Calu3 (cell line): ENCODE measurements at regions not wholly inside any gene's neighbourhood (a gene's known extent, or its start where the extent isn't known, plus 50 kb on each side); places are given as distances from the start of the nearest gene placed in this dataset.
"Not testable (repeated sequence)": the region's sequence is repeated elsewhere in the genome, so short reads cannot be mapped to it uniquely, and the experiment has no call there.

Source experiments
- BruUV-seq: library from RNA; stranded (reverse); fragments of 400-500 nt; replicated peaks from 2 replicates; lab custom pipeline; 2021; lab: Mats Ljungman, UMichigan
- CTCF ChIA-PET: fragments of 300-600 bp; sonication (Branson Sonifier 250); formaldehyde crosslinking; loops from one replicate; lab custom pipeline; 2022; ENCODE audit warnings: antibody characterized with exemption; lab: Charles Lee
- DNase-seq: peaks from one replicate; pipeline ENCODE4 v3.0.0; 2022
- H3K27ac Mint-ChIP-seq: one replicate; pipeline ENCODE4 v1.8.0; 2022; ENCODE audit warnings: mixed read lengths; ENCODE audit not compliant: unreplicated experiment
- H3K27me3 Mint-ChIP-seq: one replicate; pipeline ENCODE4 v1.8.0; 2022; ENCODE audit warnings: mixed read lengths; ENCODE audit not compliant: unreplicated experiment
- H3K36me3 Mint-ChIP-seq: one replicate; pipeline ENCODE4 v1.8.0; 2022; ENCODE audit warnings: mild to moderate bottlenecking, moderate library complexity, mixed read lengths; ENCODE audit not compliant: insufficient read depth, unreplicated experiment
- H3K4me1 Mint-ChIP-seq: one replicate; pipeline ENCODE4 v1.8.0; 2022; ENCODE audit warnings: mild to moderate bottlenecking, low read depth, mixed read lengths; ENCODE audit not compliant: unreplicated experiment
- H3K4me3 Mint-ChIP-seq: one replicate; pipeline ENCODE4 v1.8.0; 2022; ENCODE audit warnings: mild to moderate bottlenecking, low read depth, moderate library complexity, mixed read lengths; ENCODE audit not compliant: unreplicated experiment
- H3K9me3 Mint-ChIP-seq: one replicate; pipeline ENCODE4 v1.8.0; 2022; ENCODE audit warnings: low read depth, mixed read lengths; ENCODE audit not compliant: unreplicated experiment
- intact Hi-C: fragments of 100-400 bp; cut with micrococcal nuclease; formaldehyde crosslinking; loops from one replicate; pipeline ENCODE4 v1.10.0; 2022; ENCODE audit not compliant: unreplicated experiment
- TF ChIP-seq, protein P1 (sequence below): fragments of 200-600 bp; IDR thresholded peaks from one replicate; pipeline ENCODE4 v1.8.0; 2022; ENCODE audit warnings: antibody characterized with exemption; ENCODE audit not compliant: unreplicated experiment

DNA sequence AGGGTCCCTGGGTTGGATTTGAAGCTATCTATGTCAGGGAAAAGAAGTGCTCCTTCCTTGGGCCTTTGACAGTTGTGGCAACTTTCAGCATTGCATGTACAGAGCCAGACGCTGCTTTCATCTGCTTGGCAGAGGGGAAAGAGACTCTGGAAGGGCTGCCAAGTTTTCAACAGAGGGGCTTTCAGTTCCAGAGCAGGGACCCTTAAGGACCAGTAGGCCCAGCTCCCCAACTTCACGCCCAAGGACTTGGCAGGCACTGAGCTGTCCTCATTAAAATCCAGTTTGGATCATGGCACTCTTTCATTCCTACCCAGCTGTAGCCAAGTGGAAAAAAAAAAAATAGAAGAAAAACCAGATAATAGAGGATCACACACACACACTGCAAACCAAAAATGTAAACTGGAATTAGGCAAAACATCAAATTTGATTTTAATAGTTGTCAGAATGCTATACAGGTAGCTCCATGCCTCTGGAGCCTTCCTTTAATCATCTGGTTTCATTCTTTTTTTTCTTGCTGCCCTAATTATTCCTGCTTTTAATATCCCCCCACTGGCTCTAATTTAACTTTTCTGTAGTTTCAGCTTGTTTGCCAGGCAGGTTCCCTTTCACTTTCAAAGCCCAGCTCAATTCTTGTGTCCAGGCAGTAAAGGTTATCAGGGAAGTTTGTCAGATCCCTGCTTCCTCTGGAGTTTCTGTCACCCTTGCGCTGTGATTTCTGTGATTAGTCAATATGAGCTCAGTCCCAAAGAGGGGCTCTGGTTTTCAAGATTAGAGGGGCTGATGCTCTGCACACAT lies 702.6 kb upstream of the CDH8 start:
- TF ChIP-seq, protein P1, sequence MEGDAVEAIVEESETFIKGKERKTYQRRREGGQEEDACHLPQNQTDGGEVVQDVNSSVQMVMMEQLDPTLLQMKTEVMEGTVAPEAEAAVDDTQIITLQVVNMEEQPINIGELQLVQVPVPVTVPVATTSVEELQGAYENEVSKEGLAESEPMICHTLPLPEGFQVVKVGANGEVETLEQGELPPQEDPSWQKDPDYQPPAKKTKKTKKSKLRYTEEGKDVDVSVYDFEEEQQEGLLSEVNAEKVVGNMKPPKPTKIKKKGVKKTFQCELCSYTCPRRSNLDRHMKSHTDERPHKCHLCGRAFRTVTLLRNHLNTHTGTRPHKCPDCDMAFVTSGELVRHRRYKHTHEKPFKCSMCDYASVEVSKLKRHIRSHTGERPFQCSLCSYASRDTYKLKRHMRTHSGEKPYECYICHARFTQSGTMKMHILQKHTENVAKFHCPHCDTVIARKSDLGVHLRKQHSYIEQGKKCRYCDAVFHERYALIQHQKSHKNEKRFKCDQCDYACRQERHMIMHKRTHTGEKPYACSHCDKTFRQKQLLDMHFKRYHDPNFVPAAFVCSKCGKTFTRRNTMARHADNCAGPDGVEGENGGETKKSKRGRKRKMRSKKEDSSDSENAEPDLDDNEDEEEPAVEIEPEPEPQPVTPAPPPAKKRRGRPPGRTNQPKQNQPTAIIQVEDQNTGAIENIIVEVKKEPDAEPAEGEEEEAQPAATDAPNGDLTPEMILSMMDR = no peak
- intact Hi-C loops = no loop called here
- CTCF ChIA-PET = no interaction called here
- no peak overlapping the region for H3K4me3 Mint-ChIP-seq
- DNase-seq = no peak
- BruUV-seq = no TSS peak
- no peaks in the 10 kb centered on the region for H3K36me3 Mint-ChIP-seq
- H3K4me1 Mint-ChIP-seq = no peaks in the 10 kb centered on the region
- H3K27ac Mint-ChIP-seq = no peak overlapping the region
- no peaks in the 10 kb centered on the region for H3K27me3 Mint-ChIP-seq
- peaks cover 17% of the 10 kb centered on the region for H3K9me3 Mint-ChIP-seq

DNA sequence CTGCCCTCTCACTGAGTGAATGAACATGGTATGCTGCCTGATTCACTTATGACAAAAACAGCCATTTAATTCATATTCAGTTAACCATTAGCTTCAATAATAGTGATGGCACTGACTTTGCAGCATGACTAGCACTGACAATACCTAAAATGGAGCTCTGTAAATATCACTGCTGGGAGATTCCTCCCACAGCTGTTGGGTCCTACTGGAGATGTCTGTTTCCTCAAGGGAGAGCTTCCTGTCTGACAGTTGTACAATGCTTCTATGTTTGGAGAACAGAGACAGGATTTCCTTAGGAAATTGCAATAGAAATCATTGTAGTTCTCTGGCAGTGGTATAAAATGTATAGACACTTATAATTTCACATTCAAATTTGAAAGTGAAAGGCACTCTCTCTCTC lies 695.9 kb upstream of the CDH8 start:
- no peaks in the 10 kb centered on the region for H3K27me3 Mint-ChIP-seq
- H3K4me3 Mint-ChIP-seq = no peak overlapping the region
- no peak for DNase-seq
- intact Hi-C loops = no loop called here
- no peaks in the 10 kb centered on the region for H3K36me3 Mint-ChIP-seq
- peaks cover 9% of the 10 kb centered on the region for H3K9me3 Mint-ChIP-seq
- BruUV-seq = no TSS peak
- CTCF ChIA-PET = no interaction called here
- H3K4me1 Mint-ChIP-seq = no peaks in the 10 kb centered on the region
- H3K27ac Mint-ChIP-seq = no peak overlapping the region
- TF ChIP-seq, protein P1 = no peak

DNA sequence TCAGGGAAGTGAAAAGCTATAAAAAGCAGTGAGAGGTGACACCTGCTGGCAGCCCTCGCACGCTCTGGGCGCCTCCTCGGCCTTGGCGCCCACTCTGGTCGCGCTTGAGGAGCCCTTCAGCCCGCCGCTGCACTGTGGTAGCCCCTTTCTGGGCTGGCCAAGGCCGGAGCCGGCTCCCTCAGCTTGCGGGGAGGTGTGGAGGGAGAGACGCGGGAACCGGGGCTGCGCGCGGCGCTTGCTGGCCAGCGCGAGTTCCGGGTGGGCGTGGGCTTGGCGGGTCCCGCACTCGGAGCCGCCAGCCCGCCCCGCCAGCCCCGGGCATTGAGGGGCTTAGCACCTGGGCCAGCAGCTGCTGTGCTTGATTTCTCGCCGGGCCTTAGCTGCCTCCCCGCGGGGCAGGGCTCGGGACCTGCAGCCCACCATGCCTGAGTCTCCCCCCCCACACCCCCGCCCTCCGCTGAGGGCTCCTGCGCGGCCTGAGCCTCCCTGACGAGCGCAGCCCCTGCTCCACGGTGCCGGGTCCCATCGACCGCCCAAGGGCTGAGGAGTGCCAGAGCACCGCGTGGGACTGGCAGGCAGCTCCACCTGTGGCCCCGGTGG lies 688.5 kb upstream of the CDH8 start:
- H3K36me3 Mint-ChIP-seq, DNase-seq, H3K4me3 Mint-ChIP-seq, CTCF ChIA-PET, H3K4me1 Mint-ChIP-seq, BruUV-seq, H3K27ac Mint-ChIP-seq, H3K27me3 Mint-ChIP-seq, intact Hi-C loops: not testable (repeated sequence)
- peaks cover 13% of the 10 kb centered on the region for H3K9me3 Mint-ChIP-seq

DNA sequence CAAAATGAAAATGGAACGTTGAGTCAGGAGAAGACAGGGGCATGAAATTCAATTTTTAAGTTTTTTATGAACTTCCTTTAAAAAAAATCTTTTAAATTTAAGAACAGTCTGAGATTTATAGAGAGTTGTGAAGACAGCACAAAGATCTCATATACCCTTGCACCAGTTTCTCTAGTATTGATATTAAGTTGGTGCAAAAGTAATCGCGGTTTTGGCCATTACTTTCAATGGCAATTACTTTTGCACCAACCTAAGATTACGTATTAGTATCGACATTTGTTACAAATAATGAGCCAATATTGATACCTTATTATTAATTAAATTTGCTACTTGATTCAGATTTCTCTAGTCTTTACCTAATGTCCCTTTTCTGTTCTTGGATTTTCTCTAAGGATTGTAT lies 684.4 kb upstream of the CDH8 start:
- Mint-ChIP-seq H3K27me3 (no peaks in the 10 kb centered on the region), H3K27ac (no peak overlapping the region), H3K9me3 (peaks cover 24% of the 10 kb centered on the region), H3K36me3 (no peaks in the 10 kb centered on the region), H3K4me1 (no peaks in the 10 kb centered on the region), H3K4me3 (no peak overlapping the region)
- TF ChIP-seq, protein P1 = no peak
- no peak for DNase-seq
- intact Hi-C loops = no loop called here
- CTCF ChIA-PET = no interaction called here
- no TSS peak for BruUV-seq

DNA sequence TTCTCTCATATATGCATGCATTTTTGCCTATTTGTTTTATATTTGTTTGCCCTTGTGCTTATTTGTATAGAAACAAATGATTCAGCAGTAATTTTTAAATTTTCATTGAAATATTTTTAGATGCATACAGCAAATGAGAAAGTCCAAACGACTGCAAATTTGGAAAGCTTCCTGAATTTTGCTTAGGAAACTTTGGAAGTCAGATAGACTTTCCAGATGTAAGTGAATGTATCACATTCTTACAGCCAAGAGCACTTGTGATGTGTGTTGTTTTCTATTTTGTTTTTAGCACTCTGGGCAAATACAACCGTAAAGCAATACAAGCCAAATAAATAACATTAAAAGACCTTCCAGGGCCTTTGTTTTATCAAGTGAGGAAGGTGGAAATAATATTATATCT lies 680.8 kb upstream of the CDH8 start:
- Mint-ChIP-seq H3K27ac (no peak overlapping the region), H3K4me1 (no peaks in the 10 kb centered on the region), H3K27me3 (no peaks in the 10 kb centered on the region), H3K36me3 (no peaks in the 10 kb centered on the region), H3K9me3 (peaks cover 26% of the 10 kb centered on the region), H3K4me3 (no peak overlapping the region)
- no TSS peak for BruUV-seq
- CTCF ChIA-PET = no interaction called here
- TF ChIP-seq, protein P1 = no peak
- no peak for DNase-seq
- intact Hi-C loops = no loop called here
